Activated CD4-positive, alpha-beta T cell treated with anti-CD3 and anti-CD28 coated beads for 24 hours (primary cell): ENCODE measurements at regions not wholly inside any gene's neighbourhood (a gene's known extent, or its start where the extent isn't known, plus 50 kb on each side); places are given as distances from the start of the nearest gene placed in this dataset.
"Not testable (repeated sequence)": the region's sequence is repeated elsewhere in the genome, so short reads cannot be mapped to it uniquely, and the experiment has no call there.

Source experiments
- DNase-seq, 2 donors: peaks; one replicate each; pipeline ENCODE4 v3.0.0-alpha.2; 2020; ENCODE audit warnings: low read depth in 2 of 2

- no peak for DNase-seq
These were observed 379.7 kb downstream of the RPS24 start for GRCh38 chr10:78413076-78414055.

GRCh38 chr10:78414380-78414779, 380.7 kb downstream of the RPS24 start:
- DNase-seq: no peak

GRCh38 chr10:78415111-78415510, 381.4 kb downstream of the RPS24 start:
- no peak for DNase-seq

- no peak for DNase-seq
These were observed 382.7 kb downstream of the RPS24 start for GRCh38 chr10:78416031-78417011.

- no peak for DNase-seq
These were observed 384.0 kb downstream of the RPS24 start for GRCh38 chr10:78417425-78418370.

- no peak for DNase-seq
These were observed 386.0 kb downstream of the RPS24 start for GRCh38 chr10:78419481-78420265.

GRCh38 chr10:78420946-78421735, 387.5 kb downstream of the RPS24 start:
- no peak for DNase-seq

GRCh38 chr10:78424050-78424449, 390.4 kb downstream of the RPS24 start:
- DNase-seq: not testable (repeated sequence)

- DNase-seq: no peak
These were observed 391.1 kb downstream of the RPS24 start for GRCh38 chr10:78424723-78425122.

GRCh38 chr10:78426181-78426580, 392.5 kb downstream of the RPS24 start:
- DNase-seq: no peak

- no peak for DNase-seq
These were observed 393.9 kb downstream of the RPS24 start for GRCh38 chr10:78427497-78428031.

- no peak for DNase-seq
These were observed 394.9 kb downstream of the RPS24 start for GRCh38 chr10:78428579-78428978.

- no peak for DNase-seq
These were observed 396.3 kb downstream of the RPS24 start for GRCh38 chr10:78429984-78430383.

- DNase-seq: no peak
These were observed 398.9 kb downstream of the RPS24 start for GRCh38 chr10:78432583-78432982.

GRCh38 chr10:78433076-78433595, 399.5 kb downstream of the RPS24 start:
- no peak for DNase-seq

- DNase-seq: no peak
These were observed 400.3 kb downstream of the RPS24 start for GRCh38 chr10:78433766-78434535.

- DNase-seq: no peak
These were observed 401.2 kb downstream of the RPS24 start for GRCh38 chr10:78434886-78435285.
